OCI-LY1 (cell line): ENCODE measurements at regions not wholly inside any gene's neighbourhood (a gene's known extent, or its start where the extent isn't known, plus 50 kb on each side); places are given as distances from the start of the nearest gene placed in this dataset.
A peak's percentile ranks its signal among the peaks of the same experiment; 100 is the strongest.

Source experiments
- H2AFZ ChIP-seq: fragments of 200-600 bp; sonication (generic), shearing (Covaris generic); 2 replicates; pipeline ENCODE4 v1.6.0; 2014; ENCODE audit warnings: antibody characterized with exemption, mild to moderate bottlenecking, low read length
- H3F3A ChIP-seq: fragments of 200-600 bp; sonication (generic), shearing (Covaris generic); 2 replicates; pipeline ENCODE4 v1.6.0; 2014; ENCODE audit warnings: mild to moderate bottlenecking, antibody characterized with exemption, low read length, moderate library complexity; ENCODE audit not compliant: insufficient read depth
- H3K27ac ChIP-seq: fragments of 200-600 bp; sonication (generic); 2 replicates; pipeline ENCODE4 v1.5.1; 2014; ENCODE audit warnings: low read length, mixed run types, mild to moderate bottlenecking, low read depth; ENCODE audit not compliant: poor library complexity, severe bottlenecking
- H3K27me3 ChIP-seq: fragments of 200-600 bp; sonication (generic); 2 replicates; pipeline ENCODE4 v1.6.0; 2014; ENCODE audit warnings: antibody characterized with exemption, mild to moderate bottlenecking, low read length, moderate library complexity; ENCODE audit not compliant: insufficient read depth
- H3K36me3 ChIP-seq: fragments of 200-600 bp; sonication (generic); 2 replicates; pipeline ENCODE4 v1.6.1; 2014; ENCODE audit warnings: mild to moderate bottlenecking, antibody characterized with exemption, low read length, moderate library complexity, mixed read lengths; ENCODE audit not compliant: insufficient read depth
- H3K4me1 ChIP-seq: fragments of 200-600 bp; sonication (generic); 2 replicates; pipeline ENCODE4 v1.5.1; 2014; ENCODE audit warnings: mild to moderate bottlenecking, low read length, moderate library complexity; ENCODE audit not compliant: insufficient read depth, severe bottlenecking
- H3K4me2 ChIP-seq: fragments of 200-600 bp; sonication (generic), shearing (Covaris generic); 2 replicates; pipeline ENCODE4 v1.6.1; 2014; ENCODE audit warnings: low read length
- H3K4me3 ChIP-seq: fragments of 200-600 bp; sonication (generic); 2 replicates; pipeline ENCODE4 v1.5.1; 2014; ENCODE audit warnings: low read length, low read depth, mild to moderate bottlenecking, mixed read lengths; ENCODE audit not compliant: poor library complexity, severe bottlenecking
- H3K79me2 ChIP-seq: fragments of 200-600 bp; shearing (Covaris generic); 2 replicates; pipeline ENCODE4 v1.6.1; 2016; ENCODE audit warnings: mixed run types, low read length, mixed read lengths; ENCODE audit not compliant: insufficient read depth
- H3K9ac ChIP-seq: fragments of 200-600 bp; sonication (generic), shearing (Covaris generic); 2 replicates; pipeline ENCODE4 v1.6.1; 2014; ENCODE audit warnings: mild to moderate bottlenecking, low read length, mixed read lengths
- H3K9me2 ChIP-seq: fragments of 200-600 bp; sonication (generic), shearing (Covaris generic); 2 replicates; pipeline ENCODE4 v1.6.1; 2014; ENCODE audit warnings: low read depth, mild to moderate bottlenecking, low read length, mixed read lengths
- H3K9me3 ChIP-seq: fragments of 200-600 bp; shearing (Covaris generic); 2 replicates; pipeline ENCODE4 v1.6.1; 2014; ENCODE audit warnings: low read length, mixed read lengths
- H4K20me1 ChIP-seq: fragments of 200-600 bp; sonication (generic), shearing (Covaris generic); 2 replicates; pipeline ENCODE4 v1.6.0; 2016; ENCODE audit warnings: mild to moderate bottlenecking, low read length; ENCODE audit not compliant: insufficient read depth
- EZH2 ChIP-seq: fragments of 200-600 bp; sonication (generic), shearing (Covaris generic); IDR thresholded peaks from 2 replicates; pipeline ENCODE4 v1.8.0; 2017; ENCODE audit warnings: borderline replicate concordance, mixed run types, mild to moderate bottlenecking, antibody characterized with exemption, low read length, moderate library complexity, mixed read lengths
- TF ChIP-seq, protein P1 (sequence below): fragments of 200-600 bp; sonication (generic), shearing (Covaris generic); IDR thresholded peaks from 2 replicates; pipeline ENCODE4 v1.5.1; 2017; ENCODE audit warnings: mild to moderate bottlenecking, antibody characterized with exemption, low read length, moderate library complexity, mixed read lengths

DNA sequence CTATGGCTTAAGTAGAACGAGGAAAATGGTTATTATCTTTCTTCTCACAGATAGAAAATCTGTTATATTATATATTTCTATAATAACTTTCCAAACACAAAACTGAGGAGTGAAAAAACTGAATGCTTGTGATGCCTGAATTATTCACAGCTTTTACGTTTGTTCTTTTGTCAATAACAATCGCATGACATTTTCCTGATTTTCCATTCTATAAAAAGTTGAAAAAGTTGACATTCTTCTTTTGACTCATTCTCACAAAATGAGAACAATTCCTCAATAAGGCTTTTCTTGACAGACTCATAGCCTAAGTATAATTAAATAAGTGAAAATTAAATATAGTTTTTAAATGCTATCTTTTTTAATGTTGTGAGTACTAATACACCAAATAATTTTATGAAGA lies 288.8 kb upstream of the TGFBR2 start:
- TF ChIP-seq, protein P1, sequence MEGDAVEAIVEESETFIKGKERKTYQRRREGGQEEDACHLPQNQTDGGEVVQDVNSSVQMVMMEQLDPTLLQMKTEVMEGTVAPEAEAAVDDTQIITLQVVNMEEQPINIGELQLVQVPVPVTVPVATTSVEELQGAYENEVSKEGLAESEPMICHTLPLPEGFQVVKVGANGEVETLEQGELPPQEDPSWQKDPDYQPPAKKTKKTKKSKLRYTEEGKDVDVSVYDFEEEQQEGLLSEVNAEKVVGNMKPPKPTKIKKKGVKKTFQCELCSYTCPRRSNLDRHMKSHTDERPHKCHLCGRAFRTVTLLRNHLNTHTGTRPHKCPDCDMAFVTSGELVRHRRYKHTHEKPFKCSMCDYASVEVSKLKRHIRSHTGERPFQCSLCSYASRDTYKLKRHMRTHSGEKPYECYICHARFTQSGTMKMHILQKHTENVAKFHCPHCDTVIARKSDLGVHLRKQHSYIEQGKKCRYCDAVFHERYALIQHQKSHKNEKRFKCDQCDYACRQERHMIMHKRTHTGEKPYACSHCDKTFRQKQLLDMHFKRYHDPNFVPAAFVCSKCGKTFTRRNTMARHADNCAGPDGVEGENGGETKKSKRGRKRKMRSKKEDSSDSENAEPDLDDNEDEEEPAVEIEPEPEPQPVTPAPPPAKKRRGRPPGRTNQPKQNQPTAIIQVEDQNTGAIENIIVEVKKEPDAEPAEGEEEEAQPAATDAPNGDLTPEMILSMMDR: no peak
- no peak for TF ChIP-seq EZH2
- Histone ChIP-seq H3K9ac (no peak overlapping the region), H3K4me3 (no peak overlapping the region), H3K4me1 (no peaks in the 10 kb centered on the region), H2AFZ (no peak overlapping the region), H3K4me2 (no peak overlapping the region), H3K9me2 (no peaks in the 10 kb centered on the region), H4K20me1 (no peaks in the 10 kb centered on the region), H3K27me3 (no peaks in the 10 kb centered on the region), H3K36me3 (no peaks in the 10 kb centered on the region), H3F3A (no peaks in the 10 kb centered on the region), H3K79me2 (no peaks in the 10 kb centered on the region), H3K27ac (no peak overlapping the region), H3K9me3 (no peaks in the 10 kb centered on the region)

- H3K9me3 ChIP-seq: no peaks in the 10 kb centered on the region
- no peak for TF ChIP-seq EZH2
- no peaks in the 10 kb centered on the region for H3K27me3 ChIP-seq
- no peak overlapping the region for H3K4me3 ChIP-seq
- no peaks in the 10 kb centered on the region for H4K20me1 ChIP-seq
- no peaks in the 10 kb centered on the region for H3F3A ChIP-seq
- no peak overlapping the region for H3K4me2 ChIP-seq
- no peak overlapping the region for H3K9ac ChIP-seq
- H3K27ac ChIP-seq: no peak overlapping the region
- no peaks in the 10 kb centered on the region for H3K36me3 ChIP-seq
- H3K79me2 ChIP-seq: no peaks in the 10 kb centered on the region
- H3K4me1 ChIP-seq: no peaks in the 10 kb centered on the region
- H3K9me2 ChIP-seq: no peaks in the 10 kb centered on the region
- H2AFZ ChIP-seq: no peak overlapping the region
Measured at GRCh38 chr3:30318110-30318509, 288.3 kb upstream of the TGFBR2 start.

GRCh38 chr3:30319713-30320112 lies 286.7 kb upstream of the TGFBR2 start:
- H3K36me3 ChIP-seq: no peaks in the 10 kb centered on the region
- H3K9me2 ChIP-seq: no peaks in the 10 kb centered on the region
- no peak overlapping the region for H3K27ac ChIP-seq
- TF ChIP-seq EZH2: no peak
- TF ChIP-seq, protein P1: peak; percentile 60
- no peaks in the 10 kb centered on the region for H3K79me2 ChIP-seq
- H3K27me3 ChIP-seq: no peaks in the 10 kb centered on the region
- no peaks in the 10 kb centered on the region for H3K4me1 ChIP-seq
- no peak overlapping the region for H3K4me3 ChIP-seq
- no peak overlapping the region for H2AFZ ChIP-seq
- no peaks in the 10 kb centered on the region for H3K9me3 ChIP-seq
- H3F3A ChIP-seq: no peaks in the 10 kb centered on the region
- no peak overlapping the region for H3K4me2 ChIP-seq
- H3K9ac ChIP-seq: no peak overlapping the region
- no peaks in the 10 kb centered on the region for H4K20me1 ChIP-seq

- H3K27me3 ChIP-seq: no peaks in the 10 kb centered on the region
- no peaks in the 10 kb centered on the region for H3F3A ChIP-seq
- H3K9me2 ChIP-seq: no peaks in the 10 kb centered on the region
- no peak overlapping the region for H3K9ac ChIP-seq
- TF ChIP-seq, protein P1: no peak
- no peak for TF ChIP-seq EZH2
- no peak overlapping the region for H3K4me3 ChIP-seq
- no peaks in the 10 kb centered on the region for H4K20me1 ChIP-seq
- no peak overlapping the region for H3K4me2 ChIP-seq
- H3K79me2 ChIP-seq: no peaks in the 10 kb centered on the region
- no peak overlapping the region for H3K27ac ChIP-seq
- H2AFZ ChIP-seq: no peak overlapping the region
- no peaks in the 10 kb centered on the region for H3K4me1 ChIP-seq
- no peaks in the 10 kb centered on the region for H3K36me3 ChIP-seq
- no peaks in the 10 kb centered on the region for H3K9me3 ChIP-seq
Measured at GRCh38 chr3:30320392-30320791, 286.0 kb upstream of the TGFBR2 start.
